ENCODE measurements at regions not wholly inside any gene's neighbourhood (a gene's known extent, or its start where the extent isn't known, plus 50 kb on each side); places are given as distances from the start of the nearest gene placed in this dataset.
"Not testable (repeated sequence)": the region's sequence is repeated elsewhere in the genome, so short reads cannot be mapped to it uniquely, and the experiment has no call there.

GRCh38 chr12:94916663-94917062 lies 86.8 kb downstream of the NDUFA12 start:
- Histone ChIP-seq H3K27me3 (ENCODE audit: control insufficient read depth in 3 of 3, insufficient read depth in 3 of 3, low read length in 3 of 3) (peaks cover 0 to 2% (median 0%) of the 10 kb centered on the region in 3 donors), H3K9me3 (ENCODE audit: control insufficient read depth in 2 of 2, insufficient read depth in 1 of 2, low read depth in 1 of 2, low read length in 1 of 2) (no peaks in the 10 kb centered on the region), H3K27ac (ENCODE audit: low read depth in 1 of 3, low read length in 2 of 3) (no peak overlapping the region), H3K4me1 (ENCODE audit: control insufficient read depth in 3 of 3, insufficient read depth in 2 of 3, low read depth in 1 of 3, low read length in 2 of 3) (no peaks in the 10 kb centered on the region), H3K36me3 (ENCODE audit: control insufficient read depth in 3 of 3, insufficient read depth in 2 of 3, low read depth in 1 of 3, low read length in 3 of 3) (no peaks in the 10 kb centered on the region), H3K4me3 (ENCODE audit: low read depth in 1 of 3, low read length in 3 of 3) (no peak overlapping the region)
- WGBS, 3 donors: 91 to 93% (median 92%) methylated on average over 6 of the region's 6 CpGs
- no peak for FAIRE-seq
- DNase-seq: no peak

DNA sequence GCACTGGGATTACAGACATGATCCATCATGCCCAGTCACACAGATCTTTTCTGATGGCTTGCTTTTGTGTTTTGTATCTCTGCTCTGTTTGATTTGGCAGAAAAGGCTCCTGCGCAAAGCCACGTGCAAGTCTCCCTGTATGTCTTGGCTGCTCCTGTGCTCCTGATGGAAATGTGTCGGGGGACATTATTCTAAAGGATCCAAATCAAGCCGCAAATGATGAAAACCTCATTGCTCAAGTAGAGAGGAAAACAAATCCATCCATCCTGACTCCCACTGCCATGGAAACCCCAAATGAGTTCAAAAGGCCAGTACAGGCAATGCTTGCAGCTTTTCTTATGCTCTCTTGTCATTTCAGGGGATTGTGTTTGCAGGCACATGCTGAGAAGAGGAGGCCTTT lies 93.8 kb downstream of the NDUFA12 start:
- Histone ChIP-seq H3K9me3 (ENCODE audit: control insufficient read depth in 2 of 2, insufficient read depth in 1 of 2, low read depth in 1 of 2, low read length in 1 of 2) (peaks cover 0 to 9% of the 10 kb centered on the region in 2 donors), H3K27me3 (ENCODE audit: control insufficient read depth in 3 of 3, insufficient read depth in 3 of 3, low read length in 3 of 3) (no peaks in the 10 kb centered on the region), H3K27ac (ENCODE audit: low read depth in 1 of 3, low read length in 2 of 3) (no peak overlapping the region), H3K4me1 (ENCODE audit: control insufficient read depth in 3 of 3, insufficient read depth in 2 of 3, low read depth in 1 of 3, low read length in 2 of 3) (no peaks in the 10 kb centered on the region), H3K4me3 (ENCODE audit: low read depth in 1 of 3, low read length in 3 of 3) (no peak overlapping the region), H3K36me3 (ENCODE audit: control insufficient read depth in 3 of 3, insufficient read depth in 2 of 3, low read depth in 1 of 3, low read length in 3 of 3) (no peaks in the 10 kb centered on the region)
- no peak for FAIRE-seq
- 74 to 81% (median 79%) methylated on average over 4 of the region's 4 CpGs for WGBS, 3 donors
- DNase-seq: no peak

- not testable (repeated sequence) for FAIRE-seq; H3K4me3 ChIP-seq (ENCODE audit: low read depth in 1 of 3, low read length in 3 of 3); H3K27ac ChIP-seq (ENCODE audit: low read depth in 1 of 3, low read length in 2 of 3); H3K27me3 ChIP-seq (ENCODE audit: control insufficient read depth in 3 of 3, insufficient read depth in 3 of 3, low read length in 3 of 3); H3K4me1 ChIP-seq (ENCODE audit: control insufficient read depth in 3 of 3, insufficient read depth in 2 of 3, low read depth in 1 of 3, low read length in 2 of 3); H3K9me3 ChIP-seq (ENCODE audit: control insufficient read depth in 2 of 2, insufficient read depth in 1 of 2, low read depth in 1 of 2, low read length in 1 of 2); DNase-seq; H3K36me3 ChIP-seq (ENCODE audit: control insufficient read depth in 3 of 3, insufficient read depth in 2 of 3, low read depth in 1 of 3, low read length in 3 of 3)
- WGBS, 3 donors: 94 to 96% (median 95%) methylated on average over 4 of the region's 4 CpGs
Measured at GRCh38 chr12:94905749-94906148, 97.7 kb downstream of the NDUFA12 start.

- FAIRE-seq: no peak
- no peaks in the 10 kb centered on the region for H3K4me1 ChIP-seq (ENCODE audit: control insufficient read depth in 3 of 3, insufficient read depth in 2 of 3, low read depth in 1 of 3, low read length in 2 of 3)
Measured at GRCh38 chr12:94900496-94900895, 103.0 kb downstream of the NDUFA12 start.

DNA sequence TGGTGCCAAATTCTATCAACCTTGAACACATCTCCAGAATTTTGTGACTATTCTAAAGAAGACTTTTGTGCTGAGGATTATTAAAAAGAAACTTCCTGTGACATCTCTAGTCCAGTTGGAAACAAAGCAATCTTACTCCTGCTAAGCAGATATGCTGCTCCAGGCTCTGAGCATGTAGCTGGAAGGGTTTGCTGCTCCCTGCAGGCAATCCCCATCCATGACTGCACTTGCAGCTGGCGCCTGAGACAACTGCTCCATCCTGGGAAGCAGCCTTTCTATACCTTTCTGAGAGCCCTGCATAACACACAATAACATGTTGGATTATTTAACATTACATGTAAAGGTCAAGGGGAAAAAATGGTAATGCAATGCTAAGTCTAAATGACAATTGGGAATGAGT lies 105.1 kb downstream of the NDUFA12 start:
- Histone ChIP-seq H3K4me3 (ENCODE audit: low read depth in 1 of 3, low read length in 3 of 3) (no peak overlapping the region), H3K27me3 (ENCODE audit: control insufficient read depth in 3 of 3, insufficient read depth in 3 of 3, low read length in 3 of 3) (peaks cover 0 to 3% (median 0%) of the 10 kb centered on the region in 3 donors), H3K36me3 (ENCODE audit: control insufficient read depth in 3 of 3, insufficient read depth in 2 of 3, low read depth in 1 of 3, low read length in 3 of 3) (no peaks in the 10 kb centered on the region), H3K27ac (ENCODE audit: low read depth in 1 of 3, low read length in 2 of 3) (no peak overlapping the region), H3K4me1 (ENCODE audit: control insufficient read depth in 3 of 3, insufficient read depth in 2 of 3, low read depth in 1 of 3, low read length in 2 of 3) (no peaks in the 10 kb centered on the region), H3K9me3 (ENCODE audit: control insufficient read depth in 2 of 2, insufficient read depth in 1 of 2, low read depth in 1 of 2, low read length in 1 of 2) (no peaks in the 10 kb centered on the region)
- FAIRE-seq: no peak
- WGBS, 3 donors: 73 to 87% (median 79%) methylated on average over 1 of the region's 1 CpG
- DNase-seq: no peak

More at GRCh38 chr12:94900496-94900895, 103.0 kb downstream of the NDUFA12 start:
- no peak for DNase-seq
- H3K36me3 ChIP-seq (ENCODE audit: control insufficient read depth in 3 of 3, insufficient read depth in 2 of 3, low read depth in 1 of 3, low read length in 3 of 3): no peaks in the 10 kb centered on the region
- no peaks in the 10 kb centered on the region for H3K27me3 ChIP-seq (ENCODE audit: control insufficient read depth in 3 of 3, insufficient read depth in 3 of 3, low read length in 3 of 3)
- WGBS, 3 donors: 69 to 81% (median 74%) methylated on average over 2 of the region's 2 CpGs
- peaks cover 0 to 6% of the 10 kb centered on the region in 2 donors for H3K9me3 ChIP-seq (ENCODE audit: control insufficient read depth in 2 of 2, insufficient read depth in 1 of 2, low read depth in 1 of 2, low read length in 1 of 2)
- H3K4me3 ChIP-seq (ENCODE audit: low read depth in 1 of 3, low read length in 3 of 3): no peak overlapping the region
- no peak overlapping the region for H3K27ac ChIP-seq (ENCODE audit: low read depth in 1 of 3, low read length in 2 of 3)

DNA sequence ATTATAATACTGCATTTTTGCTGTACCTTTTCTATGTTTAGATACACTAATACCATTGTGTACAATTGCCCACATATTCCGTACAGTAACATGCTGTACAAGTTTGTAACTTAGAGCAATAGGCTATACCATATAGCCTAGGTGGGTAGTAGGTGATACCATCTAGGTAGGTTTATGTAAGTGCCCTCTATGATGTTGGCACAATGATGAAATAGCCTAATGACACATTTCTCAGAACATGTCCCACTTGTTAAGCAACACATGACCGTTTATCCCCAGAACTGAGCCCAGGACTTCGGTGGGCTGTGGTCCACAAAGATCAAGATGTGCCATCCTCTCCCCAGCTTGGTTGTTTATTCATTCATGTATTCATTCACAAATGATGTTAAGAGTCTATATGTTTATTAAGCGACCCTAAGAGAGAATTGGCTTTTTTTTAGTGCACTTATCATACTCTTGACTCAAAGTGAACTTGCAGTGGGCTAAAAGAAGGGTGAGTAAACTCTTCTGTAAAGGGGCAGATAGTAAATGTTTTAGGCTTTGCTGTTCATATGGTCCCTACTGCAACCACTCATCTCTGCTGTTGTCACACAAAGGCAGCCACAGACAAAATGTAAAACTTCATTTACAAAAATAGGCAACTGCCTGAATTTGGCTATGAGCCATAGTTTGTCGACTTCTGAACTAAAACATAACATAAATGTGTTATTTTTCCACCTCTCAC lies 110.8 kb downstream of the NDUFA12 start:
- FAIRE-seq: no peak
- Histone ChIP-seq H3K4me3 (ENCODE audit: low read depth in 1 of 3, low read length in 3 of 3) (no peak overlapping the region), H3K9me3 (ENCODE audit: control insufficient read depth in 2 of 2, insufficient read depth in 1 of 2, low read depth in 1 of 2, low read length in 1 of 2) (no peaks in the 10 kb centered on the region), H3K36me3 (ENCODE audit: control insufficient read depth in 3 of 3, insufficient read depth in 2 of 3, low read depth in 1 of 3, low read length in 3 of 3) (no peaks in the 10 kb centered on the region), H3K27ac (ENCODE audit: low read depth in 1 of 3, low read length in 2 of 3) (no peak overlapping the region), H3K27me3 (ENCODE audit: control insufficient read depth in 3 of 3, insufficient read depth in 3 of 3, low read length in 3 of 3) (peaks cover 0 to 3% (median 0%) of the 10 kb centered on the region in 3 donors), H3K4me1 (ENCODE audit: control insufficient read depth in 3 of 3, insufficient read depth in 2 of 3, low read depth in 1 of 3, low read length in 2 of 3) (no peaks in the 10 kb centered on the region)
- WGBS, 3 donors: 77 to 84% (median 84%) methylated on average over 5 of the region's 5 CpGs
- no peak for DNase-seq

DNA sequence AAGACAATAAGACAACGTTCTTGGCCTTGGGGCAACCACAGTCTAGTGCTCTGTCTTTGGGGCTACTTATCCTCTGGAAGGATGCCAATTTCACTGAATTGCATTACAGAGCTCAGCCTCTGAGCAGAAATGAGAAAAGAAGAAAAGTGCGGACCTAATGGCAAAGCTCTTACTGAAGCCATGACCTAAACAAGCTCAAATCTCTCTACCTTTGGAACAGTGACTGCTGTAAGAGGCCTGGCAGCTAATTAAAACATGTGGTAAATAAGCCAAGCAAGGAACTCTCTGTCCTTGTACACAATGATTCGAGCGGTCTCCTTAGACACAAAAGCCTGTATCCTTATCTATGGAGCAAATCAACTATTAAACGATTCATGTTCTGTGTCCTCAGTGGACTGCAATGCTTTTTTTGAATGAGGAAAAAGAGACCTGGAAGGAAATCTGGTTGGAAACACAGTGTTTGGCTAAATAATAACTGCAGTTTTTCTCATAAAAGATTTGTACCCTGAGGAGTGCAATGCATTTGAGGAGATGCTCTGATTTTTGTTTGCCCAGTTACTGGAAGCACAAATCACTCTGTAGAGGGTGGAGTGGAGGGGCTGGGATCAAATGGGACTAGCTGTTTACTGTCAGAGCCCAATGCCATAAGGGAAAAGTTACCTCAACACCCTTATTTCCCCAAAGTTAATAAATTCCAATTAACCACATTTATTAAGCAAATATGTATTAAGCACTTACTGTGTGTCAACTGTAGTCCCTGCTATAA lies 113.9 kb downstream of the NDUFA12 start:
- Histone ChIP-seq H3K36me3 (ENCODE audit: control insufficient read depth in 3 of 3, insufficient read depth in 2 of 3, low read depth in 1 of 3, low read length in 3 of 3) (no peaks in the 10 kb centered on the region), H3K4me3 (ENCODE audit: low read depth in 1 of 3, low read length in 3 of 3) (no peak overlapping the region), H3K27ac (ENCODE audit: low read depth in 1 of 3, low read length in 2 of 3) (no peak overlapping the region), H3K9me3 (ENCODE audit: control insufficient read depth in 2 of 2, insufficient read depth in 1 of 2, low read depth in 1 of 2, low read length in 1 of 2) (no peaks in the 10 kb centered on the region), H3K4me1 (ENCODE audit: control insufficient read depth in 3 of 3, insufficient read depth in 2 of 3, low read depth in 1 of 3, low read length in 2 of 3) (no peaks in the 10 kb centered on the region), H3K27me3 (ENCODE audit: control insufficient read depth in 3 of 3, insufficient read depth in 3 of 3, low read length in 3 of 3) (peaks cover 0 to 3% (median 0%) of the 10 kb centered on the region in 3 donors)
- FAIRE-seq: no peak
- 69 to 78% (median 73%) methylated on average over 5 of the region's 5 CpGs for WGBS, 3 donors
- no peak for DNase-seq

DNA sequence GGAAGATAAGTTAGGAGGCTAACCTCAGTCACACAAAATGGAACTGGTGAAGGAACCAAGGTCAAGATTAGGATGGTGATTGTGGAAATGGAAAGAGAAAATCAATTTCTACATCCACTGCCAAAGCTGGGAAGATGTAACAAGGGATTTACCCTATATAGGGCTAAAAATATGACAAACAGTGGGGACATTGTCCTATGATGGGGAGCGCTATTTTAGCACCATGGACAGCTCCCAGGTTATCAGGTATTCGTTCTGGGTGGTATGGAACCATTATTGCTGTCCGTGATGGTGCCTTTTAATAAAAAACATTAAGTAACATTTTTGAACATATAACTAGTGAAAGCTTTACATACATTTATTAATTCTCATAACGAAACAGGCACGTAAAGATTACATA lies 124.0 kb downstream of the NDUFA12 start:
- no peak overlapping the region for H3K27ac ChIP-seq (ENCODE audit: low read depth in 1 of 3, low read length in 2 of 3)
- no peaks in the 10 kb centered on the region for H3K36me3 ChIP-seq (ENCODE audit: control insufficient read depth in 3 of 3, insufficient read depth in 2 of 3, low read depth in 1 of 3, low read length in 3 of 3)
- peaks cover 0 to 25% (median 4%) of the 10 kb centered on the region in 3 donors for H3K27me3 ChIP-seq (ENCODE audit: control insufficient read depth in 3 of 3, insufficient read depth in 3 of 3, low read length in 3 of 3)
- FAIRE-seq (no peak), DNase-seq (peak in 1 of 2 donors; percentile 39)
- WGBS, 3 donors: 52 to 60% (median 57%) methylated on average over 5 of the region's 5 CpGs
- H3K4me1 ChIP-seq (ENCODE audit: control insufficient read depth in 3 of 3, insufficient read depth in 2 of 3, low read depth in 1 of 3, low read length in 2 of 3): no peaks in the 10 kb centered on the region
- H3K9me3 ChIP-seq (ENCODE audit: control insufficient read depth in 2 of 2, insufficient read depth in 1 of 2, low read depth in 1 of 2, low read length in 1 of 2): no peaks in the 10 kb centered on the region
- H3K4me3 ChIP-seq (ENCODE audit: low read depth in 1 of 3, low read length in 3 of 3): no peak overlapping the region

All from small intestine (tissue), 7 donors.